ENCODE measurements at regions not wholly inside any gene's neighbourhood (a gene's known extent, or its start where the extent isn't known, plus 50 kb on each side); places are given as distances from the start of the nearest gene placed in this dataset.

GRCh38 chr9:86503314-86503713 is 149.1 kb upstream of the TUT7 start:
- DNase-seq, result no peak
- BruUV-seq (replicated peaks), result no TSS peak
- CTCF ChIA-PET, result no interaction called here
- no peaks in the 10 kb centered on the region for H3K36me3 Mint-ChIP-seq (ENCODE audit: insufficient read depth, unreplicated experiment)
- no peak overlapping the region for H3K4me3 Mint-ChIP-seq (ENCODE audit: low read depth, unreplicated experiment)
- H3K4me1 Mint-ChIP-seq (ENCODE audit: low read depth, unreplicated experiment), result no peaks in the 10 kb centered on the region
- no peak overlapping the region for H3K27ac Mint-ChIP-seq (ENCODE audit: unreplicated experiment)
- no peaks in the 10 kb centered on the region for H3K9me3 Mint-ChIP-seq (ENCODE audit: low read depth, unreplicated experiment)
- intact Hi-C loops (cut with micrococcal nuclease; ENCODE audit: unreplicated experiment), result no loop called here
- no peaks in the 10 kb centered on the region for H3K27me3 Mint-ChIP-seq (ENCODE audit: unreplicated experiment)
- no peak for TF ChIP-seq CTCF (IDR thresholded peaks at IDR 0.05; ENCODE audit: unreplicated experiment)

GRCh38 chr9:86500667-86501435 is 146.6 kb upstream of the TUT7 start:
- BruUV-seq (replicated peaks), result no TSS peak
- TF ChIP-seq CTCF (IDR thresholded peaks at IDR 0.05; ENCODE audit: unreplicated experiment), result no peak
- no peaks in the 10 kb centered on the region for H3K36me3 Mint-ChIP-seq (ENCODE audit: insufficient read depth, unreplicated experiment)
- no peak for DNase-seq
- H3K27me3 Mint-ChIP-seq (ENCODE audit: unreplicated experiment), result no peaks in the 10 kb centered on the region
- no peak overlapping the region for H3K27ac Mint-ChIP-seq (ENCODE audit: unreplicated experiment)
- H3K4me1 Mint-ChIP-seq (ENCODE audit: low read depth, unreplicated experiment), result no peaks in the 10 kb centered on the region
- CTCF ChIA-PET, result no interaction called here
- intact Hi-C loops (cut with micrococcal nuclease; ENCODE audit: unreplicated experiment), result no loop called here
- no peak overlapping the region for H3K4me3 Mint-ChIP-seq (ENCODE audit: low read depth, unreplicated experiment)
- no peaks in the 10 kb centered on the region for H3K9me3 Mint-ChIP-seq (ENCODE audit: low read depth, unreplicated experiment)

GRCh38 chr9:86500031-86500430 is 145.8 kb upstream of the TUT7 start:
- H3K27ac Mint-ChIP-seq (ENCODE audit: unreplicated experiment), result no peak overlapping the region
- no TSS peak for BruUV-seq (replicated peaks)

GRCh38 chr9:86494644-86495111 is 140.5 kb upstream of the TUT7 start:
- BruUV-seq (replicated peaks), result no TSS peak
- Mint-ChIP-seq H3K4me3 (ENCODE audit: low read depth, unreplicated experiment) (no peak overlapping the region), H3K27ac (ENCODE audit: unreplicated experiment) (no peak overlapping the region), H3K9me3 (ENCODE audit: low read depth, unreplicated experiment) (no peaks in the 10 kb centered on the region), H3K4me1 (ENCODE audit: low read depth, unreplicated experiment) (peaks cover 16% of the 10 kb centered on the region), H3K36me3 (ENCODE audit: insufficient read depth, unreplicated experiment) (no peaks in the 10 kb centered on the region), H3K27me3 (ENCODE audit: unreplicated experiment) (no peaks in the 10 kb centered on the region)
- no peak for TF ChIP-seq CTCF (IDR thresholded peaks at IDR 0.05; ENCODE audit: unreplicated experiment)
- intact Hi-C loops (cut with micrococcal nuclease; ENCODE audit: unreplicated experiment), result no loop called here
- no peak for DNase-seq
- CTCF ChIA-PET, result interaction anchor here (0.5 to 1.4 kb wide), 2 partner anchors 56 to 454 kb away, joined by 3 to 4 read pairs; no protein-coding TSS in a partner anchor

More at GRCh38 chr9:86500031-86500430, 145.8 kb upstream of the TUT7 start:
- DNase-seq, result no peak
- TF ChIP-seq CTCF (IDR thresholded peaks at IDR 0.05; ENCODE audit: unreplicated experiment), result no peak
- intact Hi-C loops (cut with micrococcal nuclease; ENCODE audit: unreplicated experiment), result no loop called here
- Mint-ChIP-seq H3K36me3 (ENCODE audit: insufficient read depth, unreplicated experiment) (no peaks in the 10 kb centered on the region), H3K4me3 (ENCODE audit: low read depth, unreplicated experiment) (no peak overlapping the region), H3K9me3 (ENCODE audit: low read depth, unreplicated experiment) (no peaks in the 10 kb centered on the region), H3K4me1 (ENCODE audit: low read depth, unreplicated experiment) (peaks cover 8% of the 10 kb centered on the region), H3K27me3 (ENCODE audit: unreplicated experiment) (no peaks in the 10 kb centered on the region)
- CTCF ChIA-PET, result no interaction called here
